RWPE2 (cell line): ENCODE measurements at regions not wholly inside any gene's neighbourhood (a gene's known extent, or its start where the extent isn't known, plus 50 kb on each side); places are given as distances from the start of the nearest gene placed in this dataset.

Experiments
- ATAC-seq: fragments of 200-7000 bp; cut with Tn5 transposase; 3 replicates; pipeline ENCODE4 v1.9.1; 2021; ENCODE audit warnings: low read depth
- DNase-seq: peaks from one replicate; pipeline ENCODE4 v3.0.0-alpha.2; 2020; ENCODE audit warnings: low spot score
- H3K27ac ChIP-seq: fragments of 450-650 bp; 2 replicates; pipeline ENCODE4 v1.5.1; 2017; ENCODE audit warnings: mild to moderate bottlenecking; ENCODE audit not compliant: poor library complexity, severe bottlenecking
- H3K27me3 ChIP-seq: fragments of 250-450 bp; sonication (Bioruptor Pico); 2 replicates; pipeline ENCODE4 v1.5.1; 2021; ENCODE audit warnings: mild to moderate bottlenecking, moderate library complexity; ENCODE audit not compliant: insufficient read depth, poor library complexity, severe bottlenecking
- H3K36me3 ChIP-seq: fragments of 250-450 bp; sonication (Bioruptor Pico); 2 replicates; pipeline ENCODE4 v1.5.1; 2020; ENCODE audit warnings: low read depth, mild to moderate bottlenecking, moderate library complexity
- H3K4me1 ChIP-seq: fragments of 250-450 bp; sonication (Bioruptor Pico); 2 replicates; pipeline ENCODE4 v1.5.1; 2021; ENCODE audit warnings: mild to moderate bottlenecking, moderate library complexity; ENCODE audit not compliant: insufficient read depth, poor library complexity, severe bottlenecking
- H3K4me3 ChIP-seq: fragments of 250-450 bp; sonication (Bioruptor Pico); 2 replicates; pipeline ENCODE4 v1.5.1; 2021; ENCODE audit warnings: mild to moderate bottlenecking, moderate library complexity; ENCODE audit not compliant: severe bottlenecking
- H3K9me3 ChIP-seq: fragments of 250-450 bp; sonication (Bioruptor Pico); 2 replicates; pipeline ENCODE4 v1.5.1; 2021; ENCODE audit warnings: mild to moderate bottlenecking, moderate library complexity; ENCODE audit not compliant: severe bottlenecking
- TF ChIP-seq, protein P1 (sequence below): fragments of 450-650 bp; IDR thresholded peaks from one replicate; pipeline ENCODE4 v1.5.1; 2017; ENCODE audit warnings: mild to moderate bottlenecking, moderate library complexity; ENCODE audit not compliant: poor library complexity, severe bottlenecking

DNA sequence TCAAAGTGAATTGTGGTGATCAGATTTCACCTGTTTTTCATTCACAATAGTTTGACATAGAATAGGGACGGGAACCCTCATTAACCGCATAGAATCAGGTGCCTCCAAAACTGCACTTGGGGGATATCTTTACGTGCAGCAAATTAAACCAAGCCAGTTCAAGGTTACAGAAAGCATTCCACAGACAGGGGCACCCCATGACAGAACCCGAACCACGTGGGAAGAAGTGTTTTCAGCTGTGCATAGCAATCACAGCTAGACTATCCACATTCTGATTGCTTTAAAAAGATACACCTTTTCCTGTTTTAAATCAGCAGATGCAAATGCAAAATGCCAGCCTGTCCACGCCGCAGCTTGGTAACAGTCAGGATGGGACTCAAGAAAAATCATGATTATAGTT, 205.8 kb downstream of the ANAPC1 start:
- Histone ChIP-seq H3K4me1 (no peaks in the 10 kb centered on the region), H3K27ac (no peak overlapping the region), H3K4me3 (no peak overlapping the region), H3K9me3 (no peaks in the 10 kb centered on the region), H3K27me3 (no peaks in the 10 kb centered on the region), H3K36me3 (no peaks in the 10 kb centered on the region)
- DNase-seq (no peak), ATAC-seq (no peak)
- TF ChIP-seq, protein P1, sequence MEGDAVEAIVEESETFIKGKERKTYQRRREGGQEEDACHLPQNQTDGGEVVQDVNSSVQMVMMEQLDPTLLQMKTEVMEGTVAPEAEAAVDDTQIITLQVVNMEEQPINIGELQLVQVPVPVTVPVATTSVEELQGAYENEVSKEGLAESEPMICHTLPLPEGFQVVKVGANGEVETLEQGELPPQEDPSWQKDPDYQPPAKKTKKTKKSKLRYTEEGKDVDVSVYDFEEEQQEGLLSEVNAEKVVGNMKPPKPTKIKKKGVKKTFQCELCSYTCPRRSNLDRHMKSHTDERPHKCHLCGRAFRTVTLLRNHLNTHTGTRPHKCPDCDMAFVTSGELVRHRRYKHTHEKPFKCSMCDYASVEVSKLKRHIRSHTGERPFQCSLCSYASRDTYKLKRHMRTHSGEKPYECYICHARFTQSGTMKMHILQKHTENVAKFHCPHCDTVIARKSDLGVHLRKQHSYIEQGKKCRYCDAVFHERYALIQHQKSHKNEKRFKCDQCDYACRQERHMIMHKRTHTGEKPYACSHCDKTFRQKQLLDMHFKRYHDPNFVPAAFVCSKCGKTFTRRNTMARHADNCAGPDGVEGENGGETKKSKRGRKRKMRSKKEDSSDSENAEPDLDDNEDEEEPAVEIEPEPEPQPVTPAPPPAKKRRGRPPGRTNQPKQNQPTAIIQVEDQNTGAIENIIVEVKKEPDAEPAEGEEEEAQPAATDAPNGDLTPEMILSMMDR, result no peak

DNA sequence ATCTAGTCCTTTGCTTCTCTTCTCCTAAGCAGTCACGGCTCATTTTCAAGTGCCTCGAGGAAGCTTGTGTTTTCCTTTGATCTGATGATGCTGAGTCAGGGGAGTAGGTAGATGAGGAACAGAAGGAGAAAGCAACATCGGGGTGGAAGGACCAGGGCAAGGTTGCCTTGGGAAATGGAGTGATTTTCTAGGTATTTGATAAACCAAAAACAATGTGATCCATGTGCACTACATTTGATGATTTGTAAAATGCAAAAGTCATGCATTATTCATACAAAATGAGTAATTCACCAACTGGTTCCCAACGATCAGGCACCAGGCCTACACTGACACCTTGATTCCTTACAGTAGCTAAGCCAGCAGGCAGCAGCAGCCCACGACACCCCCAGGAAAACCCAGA, 205.3 kb downstream of the ANAPC1 start:
- no peak overlapping the region for H3K27ac ChIP-seq
- DNase-seq (no peak), ATAC-seq (no peak)
- TF ChIP-seq, protein P1, result no peak
- no peaks in the 10 kb centered on the region for H3K36me3 ChIP-seq
- no peak overlapping the region for H3K4me3 ChIP-seq
- no peaks in the 10 kb centered on the region for H3K4me1 ChIP-seq
- H3K9me3 ChIP-seq, result no peaks in the 10 kb centered on the region
- H3K27me3 ChIP-seq, result no peaks in the 10 kb centered on the region

DNA sequence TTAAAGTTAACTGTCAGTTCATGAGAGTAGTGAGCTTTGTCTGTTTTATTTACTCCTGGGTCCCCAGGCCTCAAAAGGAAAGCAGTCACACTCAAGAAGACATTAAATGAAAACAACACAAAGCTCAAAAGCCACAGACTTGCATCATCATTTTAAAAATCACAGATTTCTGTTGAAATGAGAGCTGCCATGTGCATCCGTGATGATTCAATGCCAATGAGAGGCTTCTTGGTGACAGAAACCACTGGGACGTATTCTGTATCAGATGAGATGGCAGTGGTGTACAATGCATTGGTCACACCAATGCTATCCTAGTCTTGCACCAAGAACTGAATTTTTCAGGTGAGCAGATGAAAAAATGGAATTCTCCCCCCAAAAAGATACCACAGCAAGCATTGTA, 204.8 kb downstream of the ANAPC1 start:
- Histone ChIP-seq H3K27ac (no peak overlapping the region), H3K27me3 (no peaks in the 10 kb centered on the region), H3K36me3 (no peaks in the 10 kb centered on the region), H3K4me3 (no peak overlapping the region), H3K9me3 (no peaks in the 10 kb centered on the region), H3K4me1 (no peaks in the 10 kb centered on the region)
- ATAC-seq (no peak), DNase-seq (no peak)
- TF ChIP-seq, protein P1, result no peak

DNA sequence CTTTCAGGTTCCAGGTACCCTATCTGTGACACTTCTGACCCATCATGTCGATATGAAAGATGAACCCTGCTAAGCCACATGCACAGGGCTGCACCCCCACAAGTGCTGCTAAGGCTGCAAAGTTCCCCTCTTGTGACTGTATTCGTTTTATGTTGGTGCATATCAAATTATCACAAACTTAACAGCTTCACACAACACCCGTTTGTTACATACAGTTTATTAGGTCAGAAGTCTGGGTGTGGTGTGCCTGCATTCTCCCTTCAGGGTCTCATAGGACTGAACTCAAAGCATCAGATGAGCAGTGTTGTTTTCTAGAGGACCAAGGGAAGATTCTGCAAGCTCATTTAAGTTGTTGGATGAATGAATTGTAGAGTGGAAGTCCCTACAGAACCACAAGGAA, 199.4 kb downstream of the ANAPC1 start:
- TF ChIP-seq, protein P1, result no peak
- H3K4me3 ChIP-seq, result no peak overlapping the region

DNA sequence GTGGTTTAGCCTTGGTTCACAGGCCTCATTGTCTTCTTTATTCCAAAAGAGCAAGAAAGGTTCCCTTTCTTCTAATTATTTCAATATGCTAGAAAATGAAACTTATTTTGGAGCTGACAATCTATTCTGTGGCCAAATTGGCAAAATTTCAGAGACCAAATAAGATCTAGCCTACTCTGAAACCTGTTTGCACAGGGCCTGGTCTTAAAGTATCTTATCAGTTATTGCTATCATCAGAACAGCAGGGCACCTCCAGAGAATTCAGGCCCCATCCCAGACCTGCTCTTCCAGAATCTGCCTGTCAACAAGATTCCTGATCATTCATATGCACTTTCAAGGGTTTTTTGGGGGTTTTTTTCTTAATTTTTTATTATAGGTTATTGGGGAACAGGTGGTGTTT, 198.7 kb downstream of the ANAPC1 start:
- ATAC-seq (no peak), DNase-seq (no peak)
- Histone ChIP-seq H3K4me1 (no peaks in the 10 kb centered on the region), H3K4me3 (no peak overlapping the region), H3K36me3 (no peaks in the 10 kb centered on the region), H3K9me3 (no peaks in the 10 kb centered on the region), H3K27ac (no peak overlapping the region), H3K27me3 (no peaks in the 10 kb centered on the region)
- TF ChIP-seq, protein P1, result no peak

More for the DNA sequence above, 199.4 kb downstream of the ANAPC1 start:
- Histone ChIP-seq H3K27me3 (no peaks in the 10 kb centered on the region), H3K4me1 (no peaks in the 10 kb centered on the region), H3K9me3 (no peaks in the 10 kb centered on the region), H3K36me3 (no peaks in the 10 kb centered on the region), H3K27ac (no peak overlapping the region)
- DNase-seq, result no peak
- no peak for ATAC-seq
